Panc1 (cell line): ENCODE measurements at regions not wholly inside any gene's neighbourhood (a gene's known extent, or its start where the extent isn't known, plus 50 kb on each side); places are given as distances from the start of the nearest gene placed in this dataset.

Experiments used
- POLR2AphosphoS5 ChIP-seq: IDR thresholded peaks from 2 replicates; pipeline ENCODE4 v1.6.1; 2012; ENCODE audit warnings: mild to moderate bottlenecking, low read depth, low read length, moderate library complexity
- SIN3A ChIP-seq: IDR thresholded peaks from 2 replicates; pipeline ENCODE4 v1.6.1; 2012; ENCODE audit warnings: low read depth, mild to moderate bottlenecking, low read length, moderate library complexity, borderline replicate concordance; ENCODE audit not compliant: insufficient read depth
- TCF7L2 ChIP-seq: IDR thresholded peaks from 2 replicates; pipeline ENCODE4 v1.6.1; 2011; ENCODE audit warnings: mild to moderate bottlenecking, low read depth, low read length, inconsistent platforms
- TF ChIP-seq, protein P1 (sequence below): fragments of 450-650 bp; IDR thresholded peaks from 2 replicates; pipeline ENCODE4 v1.5.1; 2017; ENCODE audit warnings: mild to moderate bottlenecking
- TF ChIP-seq, protein P2 (sequence below), 2 experiments: IDR thresholded peaks; 2 replicates each; pipeline ENCODE4 v1.6.1; 2011 to 2012; ENCODE audit warnings: low read depth in 2 of 2, control low read depth in 1 of 2, low read length in 1 of 2, mild to moderate bottlenecking in 1 of 2, moderate library complexity in 1 of 2; ENCODE audit not compliant: insufficient read depth in 1 of 2

DNA sequence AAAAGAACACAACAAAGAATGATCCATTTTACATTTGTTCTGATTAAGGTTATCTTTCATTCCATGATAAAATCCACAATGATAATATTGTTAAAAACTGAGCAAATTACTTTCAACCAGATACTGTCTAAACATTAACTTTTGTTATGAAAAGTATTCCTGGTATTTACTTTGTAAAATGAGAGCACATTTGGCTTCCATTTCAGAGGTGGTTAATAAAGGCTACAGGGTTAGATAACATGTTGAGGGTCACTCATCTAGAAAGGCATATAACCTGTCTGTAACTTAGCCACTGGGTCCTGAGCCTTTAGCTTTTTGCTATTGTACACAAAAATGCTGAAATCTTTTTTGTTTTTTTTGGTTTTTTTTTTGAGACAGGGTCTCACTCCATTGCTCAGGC lies 99.3 kb downstream of the ANXA2R start:
- TF ChIP-seq, protein P1, sequence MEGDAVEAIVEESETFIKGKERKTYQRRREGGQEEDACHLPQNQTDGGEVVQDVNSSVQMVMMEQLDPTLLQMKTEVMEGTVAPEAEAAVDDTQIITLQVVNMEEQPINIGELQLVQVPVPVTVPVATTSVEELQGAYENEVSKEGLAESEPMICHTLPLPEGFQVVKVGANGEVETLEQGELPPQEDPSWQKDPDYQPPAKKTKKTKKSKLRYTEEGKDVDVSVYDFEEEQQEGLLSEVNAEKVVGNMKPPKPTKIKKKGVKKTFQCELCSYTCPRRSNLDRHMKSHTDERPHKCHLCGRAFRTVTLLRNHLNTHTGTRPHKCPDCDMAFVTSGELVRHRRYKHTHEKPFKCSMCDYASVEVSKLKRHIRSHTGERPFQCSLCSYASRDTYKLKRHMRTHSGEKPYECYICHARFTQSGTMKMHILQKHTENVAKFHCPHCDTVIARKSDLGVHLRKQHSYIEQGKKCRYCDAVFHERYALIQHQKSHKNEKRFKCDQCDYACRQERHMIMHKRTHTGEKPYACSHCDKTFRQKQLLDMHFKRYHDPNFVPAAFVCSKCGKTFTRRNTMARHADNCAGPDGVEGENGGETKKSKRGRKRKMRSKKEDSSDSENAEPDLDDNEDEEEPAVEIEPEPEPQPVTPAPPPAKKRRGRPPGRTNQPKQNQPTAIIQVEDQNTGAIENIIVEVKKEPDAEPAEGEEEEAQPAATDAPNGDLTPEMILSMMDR: no peak
- no peak for TF ChIP-seq SIN3A
- no peak for TF ChIP-seq TCF7L2
- no peak for TF ChIP-seq POLR2AphosphoS5
- TF ChIP-seq, protein P2, sequence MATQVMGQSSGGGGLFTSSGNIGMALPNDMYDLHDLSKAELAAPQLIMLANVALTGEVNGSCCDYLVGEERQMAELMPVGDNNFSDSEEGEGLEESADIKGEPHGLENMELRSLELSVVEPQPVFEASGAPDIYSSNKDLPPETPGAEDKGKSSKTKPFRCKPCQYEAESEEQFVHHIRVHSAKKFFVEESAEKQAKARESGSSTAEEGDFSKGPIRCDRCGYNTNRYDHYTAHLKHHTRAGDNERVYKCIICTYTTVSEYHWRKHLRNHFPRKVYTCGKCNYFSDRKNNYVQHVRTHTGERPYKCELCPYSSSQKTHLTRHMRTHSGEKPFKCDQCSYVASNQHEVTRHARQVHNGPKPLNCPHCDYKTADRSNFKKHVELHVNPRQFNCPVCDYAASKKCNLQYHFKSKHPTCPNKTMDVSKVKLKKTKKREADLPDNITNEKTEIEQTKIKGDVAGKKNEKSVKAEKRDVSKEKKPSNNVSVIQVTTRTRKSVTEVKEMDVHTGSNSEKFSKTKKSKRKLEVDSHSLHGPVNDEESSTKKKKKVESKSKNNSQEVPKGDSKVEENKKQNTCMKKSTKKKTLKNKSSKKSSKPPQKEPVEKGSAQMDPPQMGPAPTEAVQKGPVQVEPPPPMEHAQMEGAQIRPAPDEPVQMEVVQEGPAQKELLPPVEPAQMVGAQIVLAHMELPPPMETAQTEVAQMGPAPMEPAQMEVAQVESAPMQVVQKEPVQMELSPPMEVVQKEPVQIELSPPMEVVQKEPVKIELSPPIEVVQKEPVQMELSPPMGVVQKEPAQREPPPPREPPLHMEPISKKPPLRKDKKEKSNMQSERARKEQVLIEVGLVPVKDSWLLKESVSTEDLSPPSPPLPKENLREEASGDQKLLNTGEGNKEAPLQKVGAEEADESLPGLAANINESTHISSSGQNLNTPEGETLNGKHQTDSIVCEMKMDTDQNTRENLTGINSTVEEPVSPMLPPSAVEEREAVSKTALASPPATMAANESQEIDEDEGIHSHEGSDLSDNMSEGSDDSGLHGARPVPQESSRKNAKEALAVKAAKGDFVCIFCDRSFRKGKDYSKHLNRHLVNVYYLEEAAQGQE (IDR thresholded peaks at IDR 0.05; ENCODE audit: insufficient read depth in 1 of 2, low read depth in 2 of 2, low read length in 1 of 2): no peak
